ENCODE measurements at regions not wholly inside any gene's neighbourhood (a gene's known extent, or its start where the extent isn't known, plus 50 kb on each side); places are given as distances from the start of the nearest gene placed in this dataset.

DNA sequence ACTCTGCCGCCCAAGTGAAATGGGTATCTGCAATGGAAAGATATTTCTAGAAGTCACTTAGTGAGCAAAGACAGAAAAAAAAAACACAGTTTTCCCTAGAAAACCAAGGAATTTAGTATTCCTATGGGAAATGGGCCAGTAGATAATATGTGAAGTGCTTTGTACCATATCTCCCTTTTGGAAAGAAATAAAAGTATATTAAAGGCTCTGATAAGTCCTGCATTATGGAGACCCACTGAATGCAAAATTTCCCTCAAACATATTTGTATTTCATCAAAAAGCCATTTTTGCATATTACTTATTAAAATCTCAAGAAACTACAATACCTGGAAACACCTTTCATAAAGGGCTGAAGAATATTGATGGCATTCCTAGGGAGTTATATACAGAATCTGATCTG lies 51.6 kb upstream of the DYNLRB2 start:
- H3K9me3 ChIP-seq (ENCODE audit: control insufficient read depth in 2 of 2, insufficient read depth in 1 of 2, low read depth in 1 of 2, low read length in 1 of 2) = no peaks in the 10 kb centered on the region
- H3K4me3 ChIP-seq (ENCODE audit: low read depth in 1 of 3, low read length in 3 of 3) = no peak overlapping the region
- WGBS, 3 donors = 90 to 94% (median 90%) methylated on average over 1 of the region's 1 CpG
- no peaks in the 10 kb centered on the region for H3K4me1 ChIP-seq (ENCODE audit: control insufficient read depth in 3 of 3, insufficient read depth in 2 of 3, low read depth in 1 of 3, low read length in 2 of 3)
- FAIRE-seq = no peak
- H3K36me3 ChIP-seq (ENCODE audit: control insufficient read depth in 3 of 3, insufficient read depth in 2 of 3, low read depth in 1 of 3, low read length in 3 of 3) = no peaks in the 10 kb centered on the region
- H3K27me3 ChIP-seq (ENCODE audit: control insufficient read depth in 3 of 3, insufficient read depth in 3 of 3, low read length in 3 of 3) = peaks cover 0 to 3% (median 0%) of the 10 kb centered on the region in 3 donors
- no peak overlapping the region for H3K27ac ChIP-seq (ENCODE audit: low read depth in 1 of 3, low read length in 2 of 3)
- no peak for DNase-seq

DNA sequence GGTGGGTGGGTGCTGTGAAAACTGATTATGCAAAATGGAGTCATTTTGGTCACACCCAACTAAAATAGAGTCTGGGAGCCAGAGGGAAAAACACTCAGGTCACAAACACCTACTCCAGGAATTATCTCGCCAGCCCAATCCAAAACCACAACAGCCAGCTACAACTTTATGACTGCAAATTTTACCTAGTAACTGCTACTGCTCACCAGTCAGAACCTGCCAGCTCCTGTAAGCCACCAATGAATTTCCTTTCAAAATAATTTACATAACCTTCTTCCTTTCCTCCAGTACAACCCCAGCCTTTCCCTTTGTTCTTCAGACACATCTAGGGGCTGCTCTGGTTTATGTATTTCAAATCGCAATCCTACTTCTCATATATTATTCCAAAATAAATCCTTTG lies 52.6 kb upstream of the DYNLRB2 start:
- H3K27ac ChIP-seq (ENCODE audit: low read depth in 1 of 3, low read length in 2 of 3) = no peak overlapping the region
- FAIRE-seq = no peak
- no peaks in the 10 kb centered on the region for H3K4me1 ChIP-seq (ENCODE audit: control insufficient read depth in 3 of 3, insufficient read depth in 2 of 3, low read depth in 1 of 3, low read length in 2 of 3)
- no peaks in the 10 kb centered on the region for H3K36me3 ChIP-seq (ENCODE audit: control insufficient read depth in 3 of 3, insufficient read depth in 2 of 3, low read depth in 1 of 3, low read length in 3 of 3)
- peaks cover 0 to 5% (median 0%) of the 10 kb centered on the region in 3 donors for H3K27me3 ChIP-seq (ENCODE audit: control insufficient read depth in 3 of 3, insufficient read depth in 3 of 3, low read length in 3 of 3)
- DNase-seq = no peak
- peaks cover 0 to 6% of the 10 kb centered on the region in 2 donors for H3K9me3 ChIP-seq (ENCODE audit: control insufficient read depth in 2 of 2, insufficient read depth in 1 of 2, low read depth in 1 of 2, low read length in 1 of 2)
- WGBS, 3 donors = 72 to 87% (median 79%) methylated on average over 2 of the region's 2 CpGs
- H3K4me3 ChIP-seq (ENCODE audit: low read depth in 1 of 3, low read length in 3 of 3) = no peak overlapping the region

DNA sequence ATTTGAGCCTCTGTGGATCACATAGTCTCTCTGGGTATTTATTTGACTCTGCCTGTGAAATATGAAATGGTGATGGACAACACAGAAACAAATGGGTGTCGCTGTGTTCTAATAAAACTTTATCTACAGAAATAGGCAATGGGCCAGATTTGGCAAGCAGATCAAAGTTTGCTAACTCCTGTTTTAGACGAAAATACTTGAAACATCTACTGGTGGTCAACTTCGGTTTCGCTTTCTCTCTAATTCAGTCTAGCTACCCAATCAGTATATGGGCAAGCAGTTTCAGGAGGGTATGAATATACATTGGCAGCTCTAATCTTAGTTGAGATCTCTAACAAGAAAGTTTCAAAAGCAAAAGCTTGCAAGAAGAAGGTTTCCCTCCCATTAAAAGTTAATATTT lies 60.1 kb upstream of the DYNLRB2 start:
- H3K4me3 ChIP-seq (ENCODE audit: low read depth in 1 of 3, low read length in 3 of 3) = no peak overlapping the region
- no peak overlapping the region for H3K27ac ChIP-seq (ENCODE audit: low read depth in 1 of 3, low read length in 2 of 3)
- no peaks in the 10 kb centered on the region for H3K4me1 ChIP-seq (ENCODE audit: control insufficient read depth in 3 of 3, insufficient read depth in 2 of 3, low read depth in 1 of 3, low read length in 2 of 3)
- WGBS, 3 donors = 56 to 69% (median 56%) methylated on average over 4 of the region's 4 CpGs
- H3K9me3 ChIP-seq (ENCODE audit: control insufficient read depth in 2 of 2, insufficient read depth in 1 of 2, low read depth in 1 of 2, low read length in 1 of 2) = peaks cover 0 to 7% of the 10 kb centered on the region in 2 donors
- peaks cover 0 to 2% (median 0%) of the 10 kb centered on the region in 3 donors for H3K27me3 ChIP-seq (ENCODE audit: control insufficient read depth in 3 of 3, insufficient read depth in 3 of 3, low read length in 3 of 3)
- FAIRE-seq = no peak
- DNase-seq = no peak
- no peaks in the 10 kb centered on the region for H3K36me3 ChIP-seq (ENCODE audit: control insufficient read depth in 3 of 3, insufficient read depth in 2 of 3, low read depth in 1 of 3, low read length in 3 of 3)

DNA sequence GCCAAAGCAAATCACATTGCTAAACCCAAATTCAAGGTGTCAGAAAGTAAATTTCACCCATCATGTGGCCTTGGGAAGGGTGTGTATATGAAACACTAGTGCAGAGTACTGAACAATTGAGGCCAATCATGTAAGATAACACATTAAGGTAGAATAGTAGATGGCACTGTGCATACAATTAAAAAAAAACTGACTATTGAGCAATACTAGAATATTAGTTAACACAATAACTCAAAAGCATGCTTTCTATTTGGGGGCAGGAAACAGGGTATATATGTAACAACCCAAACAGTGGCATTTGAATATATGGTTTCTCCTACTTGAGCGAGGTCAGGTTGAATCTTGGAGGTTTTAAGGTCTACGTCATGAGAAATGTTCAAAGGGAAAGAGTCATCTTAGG lies 63.0 kb upstream of the DYNLRB2 start:
- H3K36me3 ChIP-seq (ENCODE audit: control insufficient read depth in 3 of 3, insufficient read depth in 2 of 3, low read depth in 1 of 3, low read length in 3 of 3) = no peaks in the 10 kb centered on the region
- FAIRE-seq = no peak

DNA sequence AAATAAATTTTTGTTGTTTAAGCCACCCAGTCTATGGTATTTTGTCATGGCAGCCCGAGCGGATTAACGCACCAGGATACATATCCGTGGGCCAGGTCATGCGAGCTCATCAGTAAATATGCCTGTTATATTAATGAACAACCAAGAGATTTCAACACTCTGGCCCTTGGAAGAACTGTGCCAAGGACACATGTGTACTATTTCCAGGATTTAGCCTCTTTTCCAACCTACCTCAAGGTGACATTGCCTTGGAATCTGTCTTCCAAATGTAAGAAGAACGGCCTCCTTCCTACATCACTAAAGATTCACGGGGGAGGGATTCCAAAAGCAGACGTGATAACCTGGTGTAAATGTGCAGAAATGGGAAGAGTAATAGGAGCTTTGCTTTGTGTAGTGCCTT lies 72.8 kb upstream of the DYNLRB2 start:
- no peaks in the 10 kb centered on the region for H3K9me3 ChIP-seq (ENCODE audit: control insufficient read depth in 2 of 2, insufficient read depth in 1 of 2, low read depth in 1 of 2, low read length in 1 of 2)
- DNase-seq (peak in 1 of 2 donors; percentile 65), FAIRE-seq (no peak)
- no peaks in the 10 kb centered on the region for H3K36me3 ChIP-seq (ENCODE audit: control insufficient read depth in 3 of 3, insufficient read depth in 2 of 3, low read depth in 1 of 3, low read length in 3 of 3)
- H3K27ac ChIP-seq (ENCODE audit: low read depth in 1 of 3, low read length in 2 of 3) = peak overlapping the region in 1 of 3 donors; percentile 47
- H3K4me1 ChIP-seq (ENCODE audit: control insufficient read depth in 3 of 3, insufficient read depth in 2 of 3, low read depth in 1 of 3, low read length in 2 of 3) = peaks cover 0 to 19% (median 2%) of the 10 kb centered on the region in 3 donors
- H3K4me3 ChIP-seq (ENCODE audit: low read depth in 1 of 3, low read length in 3 of 3) = no peak overlapping the region
- whole genome bisulfite sequencing, 3 donors = 68 to 87% (median 70%) methylated on average over 8 of the region's 8 CpGs
- H3K27me3 ChIP-seq (ENCODE audit: control insufficient read depth in 3 of 3, insufficient read depth in 3 of 3, low read length in 3 of 3) = no peaks in the 10 kb centered on the region

More for the DNA sequence above, 63.0 kb upstream of the DYNLRB2 start:
- Histone ChIP-seq H3K9me3 (ENCODE audit: control insufficient read depth in 2 of 2, insufficient read depth in 1 of 2, low read depth in 1 of 2, low read length in 1 of 2) (no peaks in the 10 kb centered on the region), H3K4me3 (ENCODE audit: low read depth in 1 of 3, low read length in 3 of 3) (no peak overlapping the region), H3K4me1 (ENCODE audit: control insufficient read depth in 3 of 3, insufficient read depth in 2 of 3, low read depth in 1 of 3, low read length in 2 of 3) (no peaks in the 10 kb centered on the region), H3K27me3 (ENCODE audit: control insufficient read depth in 3 of 3, insufficient read depth in 3 of 3, low read length in 3 of 3) (no peaks in the 10 kb centered on the region), H3K27ac (ENCODE audit: low read depth in 1 of 3, low read length in 2 of 3) (no peak overlapping the region)
- no peak for DNase-seq
- WGBS, 3 donors = 94 to 96% (median 94%) methylated on average over 2 of the region's 2 CpGs

DNA sequence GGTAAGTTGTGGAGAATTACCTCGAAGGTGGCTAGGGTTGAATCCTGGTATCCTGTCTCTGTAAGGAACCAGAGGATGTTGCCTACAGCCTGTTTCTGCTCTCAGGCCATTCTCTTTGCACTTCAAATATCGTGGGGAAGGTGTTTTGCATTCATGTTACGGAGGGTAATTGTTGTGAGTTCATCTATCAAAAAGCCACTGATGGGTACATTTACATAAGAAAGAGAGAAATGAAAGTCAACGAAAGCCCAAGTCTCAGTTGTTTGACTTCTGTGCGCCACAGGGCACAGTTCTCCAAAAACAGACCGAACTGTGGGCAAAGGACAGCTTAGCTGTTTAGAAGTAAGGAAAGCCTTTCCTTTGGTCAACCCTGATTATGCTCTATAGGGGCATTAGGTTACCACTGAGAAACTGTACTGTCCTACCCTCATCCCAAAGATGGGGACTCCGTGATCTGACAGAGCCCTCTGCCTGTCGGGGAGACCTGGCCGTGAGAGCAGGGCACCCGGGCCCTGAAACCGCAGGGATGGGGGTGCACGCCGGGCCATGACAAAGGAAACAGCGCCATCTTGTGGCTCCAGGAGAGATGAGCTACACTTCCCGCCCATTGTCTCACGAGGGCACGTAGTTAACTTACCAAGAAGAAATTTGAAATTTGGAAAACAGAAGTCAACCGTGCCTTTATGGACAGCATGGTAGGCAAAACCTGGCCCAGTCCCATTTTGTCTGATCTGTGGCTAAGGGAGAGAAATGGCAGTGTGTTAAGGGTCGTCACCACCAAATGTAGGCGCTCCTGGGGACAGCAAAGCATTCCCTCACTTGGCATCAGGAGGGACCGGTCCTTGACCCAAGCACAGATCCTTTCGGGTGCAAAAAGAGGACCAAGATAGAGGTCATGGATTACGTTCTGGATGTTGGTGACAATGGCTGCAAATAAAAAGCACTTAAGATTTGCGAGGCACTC lies 74.5 kb upstream of the DYNLRB2 start:
- Histone ChIP-seq H3K27me3 (ENCODE audit: control insufficient read depth in 3 of 3, insufficient read depth in 3 of 3, low read length in 3 of 3) (no peaks in the 10 kb centered on the region), H3K4me1 (ENCODE audit: control insufficient read depth in 3 of 3, insufficient read depth in 2 of 3, low read depth in 1 of 3, low read length in 2 of 3) (peaks cover 0 to 27% (median 2%) of the 10 kb centered on the region in 3 donors), H3K4me3 (ENCODE audit: low read depth in 1 of 3, low read length in 3 of 3) (no peak overlapping the region), H3K9me3 (ENCODE audit: control insufficient read depth in 2 of 2, insufficient read depth in 1 of 2, low read depth in 1 of 2, low read length in 1 of 2) (no peaks in the 10 kb centered on the region), H3K27ac (ENCODE audit: low read depth in 1 of 3, low read length in 2 of 3) (no peak overlapping the region), H3K36me3 (ENCODE audit: control insufficient read depth in 3 of 3, insufficient read depth in 2 of 3, low read depth in 1 of 3, low read length in 3 of 3) (no peaks in the 10 kb centered on the region)
- FAIRE-seq (no peak), DNase-seq (peak; percentile 74 to 89)
- WGBS, 3 donors = 29 to 34% (median 31%) methylated on average over 24 of the region's 24 CpGs

DNA sequence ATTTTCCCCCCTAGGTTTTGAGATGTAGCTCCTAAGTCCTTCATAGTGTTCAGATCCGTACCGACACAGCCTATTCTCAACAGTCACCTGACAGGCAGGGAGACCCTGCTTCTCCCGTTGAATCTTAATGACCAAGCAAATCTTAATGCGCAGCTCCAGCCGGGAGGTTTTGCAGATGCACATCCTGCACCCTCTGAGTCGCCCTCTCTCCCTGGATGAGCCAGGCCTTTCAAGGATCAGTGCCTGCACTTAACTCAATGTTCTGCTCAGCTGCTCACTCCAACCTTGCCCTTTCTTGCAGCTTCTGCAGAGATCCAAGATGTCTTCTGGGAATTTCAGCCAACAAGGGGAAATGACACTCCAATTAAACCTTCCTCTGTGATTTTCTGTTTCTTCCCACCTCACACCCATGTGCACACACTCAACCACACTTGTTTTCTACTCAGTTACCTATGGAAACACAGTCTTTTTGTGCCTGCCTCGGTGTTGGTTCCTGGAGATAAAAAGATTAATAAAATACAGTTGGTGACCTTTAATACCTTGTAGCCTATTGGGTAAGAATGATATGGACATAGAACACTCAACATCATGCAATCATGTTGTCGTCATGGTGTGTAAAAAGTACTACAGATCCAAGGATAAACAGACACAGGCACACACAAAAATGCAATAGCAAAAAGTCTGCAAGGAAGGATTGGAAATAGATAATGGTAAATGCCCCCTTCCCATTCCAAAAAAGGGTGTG lies 76.9 kb upstream of the DYNLRB2 start:
- no peaks in the 10 kb centered on the region for H3K9me3 ChIP-seq (ENCODE audit: control insufficient read depth in 2 of 2, insufficient read depth in 1 of 2, low read depth in 1 of 2, low read length in 1 of 2)
- peaks cover 0 to 27% (median 2%) of the 10 kb centered on the region in 3 donors for H3K4me1 ChIP-seq (ENCODE audit: control insufficient read depth in 3 of 3, insufficient read depth in 2 of 3, low read depth in 1 of 3, low read length in 2 of 3)
- no peaks in the 10 kb centered on the region for H3K27me3 ChIP-seq (ENCODE audit: control insufficient read depth in 3 of 3, insufficient read depth in 3 of 3, low read length in 3 of 3)
- DNase-seq (peak; percentile 44 to 63), FAIRE-seq (no peak)
- no peak overlapping the region for H3K4me3 ChIP-seq (ENCODE audit: low read depth in 1 of 3, low read length in 3 of 3)
- WGBS, 3 donors = 50 to 76% (median 68%) methylated on average over 8 of the region's 8 CpGs
- H3K36me3 ChIP-seq (ENCODE audit: control insufficient read depth in 3 of 3, insufficient read depth in 2 of 3, low read depth in 1 of 3, low read length in 3 of 3) = no peaks in the 10 kb centered on the region
- H3K27ac ChIP-seq (ENCODE audit: low read depth in 1 of 3, low read length in 2 of 3) = peak overlapping the region in 1 of 3 donors; percentile 27

DNA sequence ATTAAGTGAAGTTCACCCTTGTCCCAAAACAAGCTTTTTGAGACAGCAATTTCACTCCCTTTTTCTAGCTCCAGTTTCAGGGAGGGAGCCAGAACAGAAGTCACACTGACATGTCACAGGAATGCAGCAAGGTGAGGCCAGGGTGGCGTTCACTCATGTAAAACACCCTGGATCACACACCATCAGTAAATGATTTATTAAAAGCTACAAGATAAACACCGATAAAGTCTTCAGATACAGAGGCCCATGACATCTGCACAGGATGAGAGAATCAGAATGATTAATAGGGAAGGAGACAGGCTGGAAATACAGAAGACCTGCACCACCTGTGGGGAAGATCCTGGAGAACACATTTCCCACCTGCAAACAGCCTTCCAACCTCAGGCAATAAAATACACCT lies 77.5 kb upstream of the DYNLRB2 start:
- H3K4me1 ChIP-seq (ENCODE audit: control insufficient read depth in 3 of 3, insufficient read depth in 2 of 3, low read depth in 1 of 3, low read length in 2 of 3) = peaks cover 0 to 27% (median 2%) of the 10 kb centered on the region in 3 donors
- H3K4me3 ChIP-seq (ENCODE audit: low read depth in 1 of 3, low read length in 3 of 3) = no peak overlapping the region
- no peaks in the 10 kb centered on the region for H3K9me3 ChIP-seq (ENCODE audit: control insufficient read depth in 2 of 2, insufficient read depth in 1 of 2, low read depth in 1 of 2, low read length in 1 of 2)
- FAIRE-seq (no peak), DNase-seq (peak; percentile 63 to 73)
- no peaks in the 10 kb centered on the region for H3K36me3 ChIP-seq (ENCODE audit: control insufficient read depth in 3 of 3, insufficient read depth in 2 of 3, low read depth in 1 of 3, low read length in 3 of 3)
- no peaks in the 10 kb centered on the region for H3K27me3 ChIP-seq (ENCODE audit: control insufficient read depth in 3 of 3, insufficient read depth in 3 of 3, low read length in 3 of 3)
- peak overlapping the region in 1 of 3 donors; percentile 38 for H3K27ac ChIP-seq (ENCODE audit: low read depth in 1 of 3, low read length in 2 of 3)
- 11 to 58% (median 38%) methylated on average over 2 of the region's 2 CpGs for WGBS, 3 donors

Data from small intestine (tissue), 7 donors.